Astrocyte (in vitro differentiated cells and primary cell): ENCODE measurements at regions not wholly inside any gene's neighbourhood (a gene's known extent, or its start where the extent isn't known, plus 50 kb on each side); places are given as distances from the start of the nearest gene placed in this dataset.

Experiments used
- DNase-seq: peaks from one replicate; pipeline ENCODE4 v3.0.0-alpha.2; 2010; ENCODE audit warnings: low read depth
- FAIRE-seq: peaks from 2 replicates; lab custom pipeline; 2011; peaks lifted over from hg19 to GRCh38; lab: Jason Lieb, UNC
- H2AFZ ChIP-seq: 2 replicates; pipeline ENCODE4 v1.6.0; 2012; ENCODE audit warnings: low read depth, low read length, inconsistent platforms
- H3K27ac ChIP-seq: 2 replicates; pipeline ENCODE4 v1.5.1; 2011; ENCODE audit warnings: low read depth, low read length, inconsistent platforms
- H3K27me3 ChIP-seq: 2 replicates; pipeline ENCODE4 v1.6.0; 2011; ENCODE audit warnings: low read length, inconsistent platforms; ENCODE audit not compliant: insufficient read depth
- H3K36me3 ChIP-seq: 2 replicates; pipeline ENCODE4 v1.5.1; 2011; ENCODE audit warnings: low read length, inconsistent platforms; ENCODE audit not compliant: insufficient read depth
- H3K4me1 ChIP-seq: 2 replicates; pipeline ENCODE4 v1.5.1; 2011; ENCODE audit warnings: low read length, inconsistent platforms; ENCODE audit not compliant: insufficient read depth
- H3K4me2 ChIP-seq: 2 replicates; pipeline ENCODE4 v1.6.0; 2012; ENCODE audit warnings: low read length, inconsistent platforms
- H3K4me3 ChIP-seq: 2 replicates; pipeline ENCODE4 v1.5.1; 2011; ENCODE audit warnings: low read depth, mild to moderate bottlenecking, low read length, inconsistent platforms; ENCODE audit not compliant: insufficient read depth
- H3K79me2 ChIP-seq: 2 replicates; pipeline ENCODE4 v1.6.0; 2012; ENCODE audit warnings: mild to moderate bottlenecking, low read length, inconsistent platforms; ENCODE audit not compliant: insufficient read depth
- H3K9ac ChIP-seq: 2 replicates; pipeline ENCODE4 v1.6.0; 2012; ENCODE audit warnings: mild to moderate bottlenecking, low read length, inconsistent platforms
- H3K9me3 ChIP-seq: 2 replicates; pipeline ENCODE4 v1.5.1; 2012; ENCODE audit warnings: low read depth, mild to moderate bottlenecking, low read length, inconsistent platforms; ENCODE audit not compliant: insufficient read depth
- H4K20me1 ChIP-seq: 2 replicates; pipeline ENCODE4 v1.6.0; 2012; ENCODE audit warnings: low read length, inconsistent platforms; ENCODE audit not compliant: insufficient read depth
- H3K27ac Mint-ChIP-seq: one replicate; pipeline ENCODE4 v1.8.0; 2021; ENCODE audit warnings: mild to moderate bottlenecking, mixed read lengths; ENCODE audit not compliant: unreplicated experiment
- H3K27me3 Mint-ChIP-seq: one replicate; pipeline ENCODE4 v1.8.0; 2021; ENCODE audit warnings: low read depth, mixed read lengths; ENCODE audit not compliant: unreplicated experiment
- H3K36me3 Mint-ChIP-seq: one replicate; pipeline ENCODE4 v1.8.0; 2021; ENCODE audit warnings: low read depth, mixed read lengths; ENCODE audit not compliant: unreplicated experiment
- H3K4me1 Mint-ChIP-seq: one replicate; pipeline ENCODE4 v1.8.0; 2021; ENCODE audit warnings: low read depth, mixed read lengths; ENCODE audit not compliant: unreplicated experiment
- H3K4me3 Mint-ChIP-seq: one replicate; pipeline ENCODE4 v1.8.0; 2021; ENCODE audit warnings: mild to moderate bottlenecking, moderate library complexity, mixed read lengths; ENCODE audit not compliant: unreplicated experiment
- H3K9me3 Mint-ChIP-seq: one replicate; pipeline ENCODE4 v1.8.0; 2021; ENCODE audit warnings: mild to moderate bottlenecking, mixed read lengths; ENCODE audit not compliant: unreplicated experiment
- EZH2 ChIP-seq: IDR thresholded peaks from 2 replicates; pipeline ENCODE4 v1.6.1; 2012; ENCODE audit warnings: mild to moderate bottlenecking, low read length, inconsistent platforms; ENCODE audit not compliant: insufficient read depth
- TF ChIP-seq, protein P1 (sequence below): IDR thresholded peaks from 2 replicates; pipeline ENCODE4 v1.5.1; 2011; ENCODE audit warnings: low read depth, mild to moderate bottlenecking, inconsistent platforms, low read length, moderate library complexity; ENCODE audit not compliant: insufficient read depth

- Histone ChIP-seq H3K79me2 (no peaks in the 10 kb centered on the region), H3K9me3 (no peaks in the 10 kb centered on the region), H3K27me3 (no peaks in the 10 kb centered on the region), H3K4me2 (no peak overlapping the region), H3K4me3 (no peak overlapping the region), H4K20me1 (no peaks in the 10 kb centered on the region), H3K9ac (no peak overlapping the region), H3K36me3 (no peaks in the 10 kb centered on the region), H3K4me1 (no peaks in the 10 kb centered on the region), H3K27ac (no peak overlapping the region), H2AFZ (no peak overlapping the region)
- H3K4me3 Mint-ChIP-seq: no peak overlapping the region
- DNase-seq (no peak), FAIRE-seq (no peak)
- peaks cover 9% of the 10 kb centered on the region for H3K4me1 Mint-ChIP-seq
- H3K36me3 Mint-ChIP-seq: no peaks in the 10 kb centered on the region
- no peak overlapping the region for H3K27ac Mint-ChIP-seq
- H3K27me3 Mint-ChIP-seq: no peaks in the 10 kb centered on the region
- H3K9me3 Mint-ChIP-seq: peaks cover 2% of the 10 kb centered on the region
- TF ChIP-seq EZH2: no peak
- TF ChIP-seq, protein P1, sequence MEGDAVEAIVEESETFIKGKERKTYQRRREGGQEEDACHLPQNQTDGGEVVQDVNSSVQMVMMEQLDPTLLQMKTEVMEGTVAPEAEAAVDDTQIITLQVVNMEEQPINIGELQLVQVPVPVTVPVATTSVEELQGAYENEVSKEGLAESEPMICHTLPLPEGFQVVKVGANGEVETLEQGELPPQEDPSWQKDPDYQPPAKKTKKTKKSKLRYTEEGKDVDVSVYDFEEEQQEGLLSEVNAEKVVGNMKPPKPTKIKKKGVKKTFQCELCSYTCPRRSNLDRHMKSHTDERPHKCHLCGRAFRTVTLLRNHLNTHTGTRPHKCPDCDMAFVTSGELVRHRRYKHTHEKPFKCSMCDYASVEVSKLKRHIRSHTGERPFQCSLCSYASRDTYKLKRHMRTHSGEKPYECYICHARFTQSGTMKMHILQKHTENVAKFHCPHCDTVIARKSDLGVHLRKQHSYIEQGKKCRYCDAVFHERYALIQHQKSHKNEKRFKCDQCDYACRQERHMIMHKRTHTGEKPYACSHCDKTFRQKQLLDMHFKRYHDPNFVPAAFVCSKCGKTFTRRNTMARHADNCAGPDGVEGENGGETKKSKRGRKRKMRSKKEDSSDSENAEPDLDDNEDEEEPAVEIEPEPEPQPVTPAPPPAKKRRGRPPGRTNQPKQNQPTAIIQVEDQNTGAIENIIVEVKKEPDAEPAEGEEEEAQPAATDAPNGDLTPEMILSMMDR: no peak
These were observed 1080.3 kb downstream of the ARAP2 start for GRCh38 chr4:35164063-35164462.

GRCh38 chr4:35166466-35166865 lies 1077.8 kb downstream of the ARAP2 start:
- Histone ChIP-seq H3K9ac (no peak overlapping the region), H2AFZ (no peak overlapping the region), H3K36me3 (no peaks in the 10 kb centered on the region), H3K4me2 (no peak overlapping the region), H3K27ac (no peak overlapping the region), H4K20me1 (no peaks in the 10 kb centered on the region), H3K27me3 (no peaks in the 10 kb centered on the region), H3K4me3 (no peak overlapping the region), H3K4me1 (no peaks in the 10 kb centered on the region), H3K79me2 (no peaks in the 10 kb centered on the region), H3K9me3 (no peaks in the 10 kb centered on the region)
- FAIRE-seq (no peak), DNase-seq (no peak)
- TF ChIP-seq EZH2: no peak
- TF ChIP-seq, protein P1: no peak
- Mint-ChIP-seq H3K27me3 (no peaks in the 10 kb centered on the region), H3K36me3 (no peaks in the 10 kb centered on the region), H3K4me3 (no peak overlapping the region), H3K9me3 (peaks cover 2% of the 10 kb centered on the region), H3K27ac (no peak overlapping the region), H3K4me1 (peaks cover 9% of the 10 kb centered on the region)

DNA sequence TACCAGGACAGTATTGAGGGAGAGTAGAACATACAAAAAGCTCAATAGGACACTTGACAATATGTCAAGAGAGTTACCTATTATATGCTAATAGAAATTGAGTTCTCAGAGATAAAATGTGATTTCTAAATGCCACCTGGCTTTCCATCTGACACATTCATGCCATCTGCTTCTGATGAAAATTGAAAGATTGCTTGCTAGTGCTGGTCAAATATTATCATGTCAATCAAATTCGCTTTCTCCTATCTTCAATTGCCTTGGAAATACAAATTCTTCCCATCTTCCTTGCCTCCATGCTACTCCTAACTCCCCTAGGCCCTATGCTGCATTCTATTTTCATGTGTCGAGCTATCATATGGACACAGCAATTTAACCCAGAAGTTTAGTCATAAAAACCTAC lies 1076.9 kb downstream of the ARAP2 start:
- Mint-ChIP-seq H3K4me3 (no peak overlapping the region), H3K27me3 (no peaks in the 10 kb centered on the region), H3K27ac (no peak overlapping the region), H3K4me1 (peaks cover 9% of the 10 kb centered on the region), H3K9me3 (peaks cover 2% of the 10 kb centered on the region), H3K36me3 (no peaks in the 10 kb centered on the region)
- Histone ChIP-seq H4K20me1 (no peaks in the 10 kb centered on the region), H3K27ac (no peak overlapping the region), H3K9ac (no peak overlapping the region), H3K4me1 (no peaks in the 10 kb centered on the region), H3K27me3 (no peaks in the 10 kb centered on the region), H3K9me3 (no peaks in the 10 kb centered on the region), H3K4me2 (no peak overlapping the region), H3K79me2 (no peaks in the 10 kb centered on the region), H3K4me3 (no peak overlapping the region), H3K36me3 (no peaks in the 10 kb centered on the region), H2AFZ (no peak overlapping the region)
- FAIRE-seq (no peak), DNase-seq (no peak)
- TF ChIP-seq, protein P1: no peak
- TF ChIP-seq EZH2: no peak
